ENCODE measurements at regions not wholly inside any gene's neighbourhood (a gene's known extent, or its start where the extent isn't known, plus 50 kb on each side); places are given as distances from the start of the nearest gene placed in this dataset.

DNA sequence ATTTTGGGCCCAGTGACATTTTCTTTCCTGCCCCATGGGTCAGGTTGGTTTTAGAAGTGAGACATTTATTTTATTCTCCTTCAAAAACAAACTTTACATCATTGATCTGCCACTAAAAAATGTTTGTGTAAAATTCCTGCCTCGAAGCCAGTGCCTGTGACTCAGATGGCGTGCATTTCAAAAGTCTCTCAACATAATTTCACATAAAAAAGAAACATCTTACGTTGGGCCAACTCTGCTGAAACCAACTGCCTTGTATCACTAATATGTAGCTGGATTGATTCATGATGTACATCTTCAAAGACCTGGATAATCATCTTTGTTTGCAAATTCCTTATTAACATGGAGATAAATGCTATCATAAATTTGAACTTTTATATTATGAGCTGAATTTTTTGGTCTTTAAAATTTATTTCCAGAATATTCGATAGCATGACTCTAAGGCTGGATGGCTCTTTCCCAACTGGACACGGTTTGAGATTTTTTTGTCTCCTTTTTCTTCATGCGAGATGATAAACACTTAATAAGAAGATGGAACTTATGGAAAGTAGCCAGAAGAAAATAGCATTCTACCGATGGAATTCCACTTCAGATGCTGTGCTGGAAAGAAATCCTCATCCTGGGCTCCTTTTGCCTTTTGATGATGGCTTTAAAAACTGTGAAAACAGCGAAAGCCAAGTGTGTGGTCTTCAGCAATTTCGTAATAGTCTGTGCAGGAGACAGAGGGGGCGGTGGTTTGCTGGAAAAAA lies 420.5 kb downstream of the FGF9 start:
- no peaks in the 10 kb centered on the region for H3K79me2 ChIP-seq (ENCODE audit: insufficient read depth, low read length)
- H3K27me3 ChIP-seq (ENCODE audit: insufficient read depth, low read length): no peaks in the 10 kb centered on the region
- no TSS peak for BruUV-seq (replicated peaks)
- intact Hi-C loops (cut with micrococcal nuclease): no loop called here
- no peak overlapping the region for H2AFZ ChIP-seq (ENCODE audit: low read depth, low read length, poor library complexity, severe bottlenecking)
- DNase-seq (ENCODE audit: low read depth, low spot score) (no peak), ATAC-seq (no peak)
- RAD21 ChIA-PET (ENCODE audit: low non-redundant PET in 1 of 2, low total read pairs in 2 of 2, uncharacterized antibody in 2 of 2, unreplicated experiment in 2 of 2): no interaction called here
- H3K9me2 ChIP-seq (ENCODE audit: insufficient read depth): no peaks in the 10 kb centered on the region
- H3K4me3 ChIP-seq (replicated peaks in 1 of 2; ENCODE audit: low read depth in 1 of 2, low read length in 2 of 2): no peak overlapping the region
- H3K4me2 ChIP-seq (ENCODE audit: low read length): no peak overlapping the region
- POLR2A ChIA-PET: no interaction called here
- H3K27ac ChIP-seq (ENCODE audit: low read depth, low read length): no peak overlapping the region
- CTCF ChIA-PET: no interaction called here
- H4K20me1 ChIP-seq (ENCODE audit: insufficient read depth): no peaks in the 10 kb centered on the region
- no peaks in the 10 kb centered on the region for H3K9me3 ChIP-seq (ENCODE audit: control insufficient read depth in 1 of 2, insufficient read depth in 1 of 2, low read depth in 1 of 2, low read length in 2 of 2)
- H3K9ac ChIP-seq (ENCODE audit: low read length): no peak overlapping the region
- no peaks in the 10 kb centered on the region for H3K36me3 ChIP-seq (ENCODE audit: control insufficient read depth in 1 of 2, insufficient read depth in 2 of 2, low read length in 2 of 2)
- no peaks in the 10 kb centered on the region for H3K4me1 ChIP-seq (ENCODE audit: control insufficient read depth in 1 of 2, insufficient read depth in 2 of 2, low read length in 2 of 2)
- no peak for TF ChIP-seq RAD21 (IDR thresholded peaks at IDR 0.05; ENCODE audit: low read depth)
- TF ChIP-seq, protein P1, sequence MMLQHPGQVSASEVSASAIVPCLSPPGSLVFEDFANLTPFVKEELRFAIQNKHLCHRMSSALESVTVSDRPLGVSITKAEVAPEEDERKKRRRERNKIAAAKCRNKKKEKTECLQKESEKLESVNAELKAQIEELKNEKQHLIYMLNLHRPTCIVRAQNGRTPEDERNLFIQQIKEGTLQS (IDR thresholded peaks at IDR 0.05): no peak

DNA sequence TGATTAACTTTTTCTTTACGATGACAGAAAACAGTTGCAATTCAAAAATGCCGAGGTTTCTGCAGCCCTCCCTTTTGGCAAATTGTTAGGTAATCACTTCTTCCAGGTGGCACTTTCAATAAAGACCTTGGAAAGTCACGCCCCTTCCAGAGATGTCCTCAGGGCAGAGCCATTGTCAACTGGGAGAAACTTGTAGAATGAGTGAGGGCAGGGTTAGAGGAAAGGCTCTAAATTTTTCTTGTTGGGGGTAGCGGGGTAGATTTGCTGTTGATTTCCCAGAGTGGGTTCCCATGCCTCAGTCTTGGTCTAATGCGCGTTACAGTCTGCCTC lies 421.1 kb downstream of the FGF9 start:
- RAD21 ChIA-PET (ENCODE audit: low non-redundant PET in 1 of 2, low total read pairs in 2 of 2, uncharacterized antibody in 2 of 2, unreplicated experiment in 2 of 2): no interaction called here
- H3K9me2 ChIP-seq (ENCODE audit: insufficient read depth): no peaks in the 10 kb centered on the region
- H4K20me1 ChIP-seq (ENCODE audit: insufficient read depth): no peaks in the 10 kb centered on the region
- ATAC-seq: no peak
- H3K27ac ChIP-seq (ENCODE audit: low read depth, low read length): no peak overlapping the region
- H3K79me2 ChIP-seq (ENCODE audit: insufficient read depth, low read length): no peaks in the 10 kb centered on the region
- no peaks in the 10 kb centered on the region for H3K4me1 ChIP-seq (ENCODE audit: control insufficient read depth in 1 of 2, insufficient read depth in 2 of 2, low read length in 2 of 2)
- no peak overlapping the region for H2AFZ ChIP-seq (ENCODE audit: low read depth, low read length, poor library complexity, severe bottlenecking)
- no TSS peak for BruUV-seq (replicated peaks)
- no peak for DNase-seq (ENCODE audit: low read depth, low spot score)
- no peaks in the 10 kb centered on the region for H3K36me3 ChIP-seq (ENCODE audit: control insufficient read depth in 1 of 2, insufficient read depth in 2 of 2, low read length in 2 of 2)
- no peaks in the 10 kb centered on the region for H3K27me3 ChIP-seq (ENCODE audit: insufficient read depth, low read length)
- POLR2A ChIA-PET: no interaction called here
- CTCF ChIA-PET: no interaction called here
- H3K4me2 ChIP-seq (ENCODE audit: low read length): no peak overlapping the region
- TF ChIP-seq, protein P2, sequence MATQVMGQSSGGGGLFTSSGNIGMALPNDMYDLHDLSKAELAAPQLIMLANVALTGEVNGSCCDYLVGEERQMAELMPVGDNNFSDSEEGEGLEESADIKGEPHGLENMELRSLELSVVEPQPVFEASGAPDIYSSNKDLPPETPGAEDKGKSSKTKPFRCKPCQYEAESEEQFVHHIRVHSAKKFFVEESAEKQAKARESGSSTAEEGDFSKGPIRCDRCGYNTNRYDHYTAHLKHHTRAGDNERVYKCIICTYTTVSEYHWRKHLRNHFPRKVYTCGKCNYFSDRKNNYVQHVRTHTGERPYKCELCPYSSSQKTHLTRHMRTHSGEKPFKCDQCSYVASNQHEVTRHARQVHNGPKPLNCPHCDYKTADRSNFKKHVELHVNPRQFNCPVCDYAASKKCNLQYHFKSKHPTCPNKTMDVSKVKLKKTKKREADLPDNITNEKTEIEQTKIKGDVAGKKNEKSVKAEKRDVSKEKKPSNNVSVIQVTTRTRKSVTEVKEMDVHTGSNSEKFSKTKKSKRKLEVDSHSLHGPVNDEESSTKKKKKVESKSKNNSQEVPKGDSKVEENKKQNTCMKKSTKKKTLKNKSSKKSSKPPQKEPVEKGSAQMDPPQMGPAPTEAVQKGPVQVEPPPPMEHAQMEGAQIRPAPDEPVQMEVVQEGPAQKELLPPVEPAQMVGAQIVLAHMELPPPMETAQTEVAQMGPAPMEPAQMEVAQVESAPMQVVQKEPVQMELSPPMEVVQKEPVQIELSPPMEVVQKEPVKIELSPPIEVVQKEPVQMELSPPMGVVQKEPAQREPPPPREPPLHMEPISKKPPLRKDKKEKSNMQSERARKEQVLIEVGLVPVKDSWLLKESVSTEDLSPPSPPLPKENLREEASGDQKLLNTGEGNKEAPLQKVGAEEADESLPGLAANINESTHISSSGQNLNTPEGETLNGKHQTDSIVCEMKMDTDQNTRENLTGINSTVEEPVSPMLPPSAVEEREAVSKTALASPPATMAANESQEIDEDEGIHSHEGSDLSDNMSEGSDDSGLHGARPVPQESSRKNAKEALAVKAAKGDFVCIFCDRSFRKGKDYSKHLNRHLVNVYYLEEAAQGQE (IDR thresholded peaks at IDR 0.05; ENCODE audit: low read depth): no peak
- H3K4me3 ChIP-seq (replicated peaks in 1 of 2; ENCODE audit: low read depth in 1 of 2, low read length in 2 of 2): no peak overlapping the region
- no peak overlapping the region for H3K9ac ChIP-seq (ENCODE audit: low read length)
- intact Hi-C loops (cut with micrococcal nuclease): no loop called here
- H3K9me3 ChIP-seq (ENCODE audit: control insufficient read depth in 1 of 2, insufficient read depth in 1 of 2, low read depth in 1 of 2, low read length in 2 of 2): no peaks in the 10 kb centered on the region

Data from HCT116 (cell line).